HEK293 (cell line): ENCODE measurements at regions not wholly inside any gene's neighbourhood (a gene's known extent, or its start where the extent isn't known, plus 50 kb on each side); places are given as distances from the start of the nearest gene placed in this dataset.

Experiments
- CTCF ChIA-PET: fragments of 350-600 bp; formaldehyde crosslinking; extraction: SDS; loops from one replicate; lab custom pipeline; 2021; ENCODE audit warnings: antibody characterized with exemption; lab: Yijun Ruan, JAX
- POLR2A ChIA-PET: fragments of 300-600 bp; formaldehyde crosslinking; extraction: SDS; loops from one replicate; lab custom pipeline; 2020; ENCODE audit warnings: antibody characterized with exemption, inconsistent platforms; lab: Yijun Ruan, JAX
- H3K27ac ChIP-seq: fragments of 200-500 bp; sonication (Bioruptor generic); 2 replicates; pipeline ENCODE4 v1.5.1; 2014; ENCODE audit warnings: low read depth, low read length, control low read depth, inconsistent platforms; ENCODE audit errors: extremely low read depth
- H3K36me3 ChIP-seq, 2 experiments: fragments of 200-500 bp in 1 of 2; sonication (Bioruptor generic) in 1 of 2; 1 replicate in 1 of 2; 2 replicates in 1 of 2; pipeline ENCODE4 v1.5.1; 2014 to 2017; ENCODE audit warnings: inconsistent platforms in 2 of 2, low read length in 2 of 2; ENCODE audit not compliant: control insufficient read depth in 2 of 2, insufficient read depth in 1 of 2
- H3K4me1 ChIP-seq: fragments of 200-500 bp; sonication (Bioruptor generic); 2 replicates; pipeline ENCODE4 v1.5.1; 2014; ENCODE audit warnings: mild to moderate bottlenecking, low read length, inconsistent platforms; ENCODE audit not compliant: control insufficient read depth, insufficient read depth
- H3K4me3 ChIP-seq: 2 replicates; pipeline ENCODE4 v1.5.1; 2011; ENCODE audit warnings: low read depth, mild to moderate bottlenecking, control low read depth, low read length, moderate library complexity
- H3K9me3 ChIP-seq: fragments of 200-500 bp; sonication (Bioruptor generic); 2 replicates; pipeline ENCODE4 v1.5.1; 2014; ENCODE audit warnings: low read depth, low read length, inconsistent platforms; ENCODE audit not compliant: control insufficient read depth, insufficient read depth
- IKZF3 ChIP-seq: fragments of 450-650 bp; IDR thresholded peaks from 2 replicates; pipeline ENCODE4 v1.5.0; 2018; ENCODE audit warnings: missing biosample characterization, mild to moderate bottlenecking, missing genetic modification characterization, moderate library complexity
- PRDM2 ChIP-seq: fragments of 450-650 bp; formaldehyde crosslinking; IDR thresholded peaks from 2 replicates; pipeline ENCODE4 v1.5.1; 2016; ENCODE audit warnings: missing biosample characterization, missing genetic modification characterization, borderline replicate concordance
- ZFP69B ChIP-seq: fragments of 450-650 bp; formaldehyde crosslinking; IDR thresholded peaks from 2 replicates; pipeline ENCODE4 v1.5.1; 2016; ENCODE audit warnings: missing biosample characterization, missing genetic modification characterization
- ZNF24 ChIP-seq: fragments of 450-650 bp; formaldehyde crosslinking; IDR thresholded peaks from 2 replicates; pipeline ENCODE4 v1.5.1; 2016; ENCODE audit warnings: missing biosample characterization, missing genetic modification characterization
- ZNF274 ChIP-seq, 2 experiments: fragments of 200-500 bp in 1 of 2; fragments of 450-650 bp in 1 of 2; sonication (Bioruptor generic) in 1 of 2; formaldehyde crosslinking in 1 of 2; IDR thresholded peaks; 2 replicates each; pipeline versions ENCODE4 v1.5.1 to v1.6.1; 2014 to 2016; ENCODE audit warnings: borderline replicate concordance in 1 of 2, inconsistent platforms in 1 of 2, low read length in 1 of 2, missing biosample characterization in 1 of 2, missing genetic modification characterization in 1 of 2
- ZNF423 ChIP-seq: fragments of 450-650 bp; formaldehyde crosslinking; IDR thresholded peaks from 2 replicates; pipeline ENCODE4 v1.5.1; 2016; ENCODE audit warnings: missing biosample characterization, missing genetic modification characterization
- ZNF473 ChIP-seq: fragments of 450-650 bp; formaldehyde crosslinking; IDR thresholded peaks from 2 replicates; pipeline ENCODE4 v1.5.1; 2017; ENCODE audit warnings: missing biosample characterization, missing genetic modification characterization
- ZNF529 ChIP-seq: fragments of 450-650 bp; formaldehyde crosslinking; IDR thresholded peaks from 2 replicates; pipeline ENCODE4 v1.5.1; 2017; ENCODE audit warnings: missing genetic modification characterization, missing biosample characterization; ENCODE audit not compliant: insufficient replicate concordance
- ZNF548 ChIP-seq: fragments of 450-650 bp; formaldehyde crosslinking; IDR thresholded peaks from 2 replicates; pipeline ENCODE4 v1.5.1; 2016; ENCODE audit warnings: missing biosample characterization, missing genetic modification characterization
- ZNF596 ChIP-seq: fragments of 450-650 bp; IDR thresholded peaks from 2 replicates; pipeline ENCODE4 v1.5.0; 2018; ENCODE audit warnings: missing biosample characterization, mild to moderate bottlenecking, missing genetic modification characterization, moderate library complexity
- ZNF624 ChIP-seq: fragments of 450-650 bp; formaldehyde crosslinking; IDR thresholded peaks from 2 replicates; pipeline ENCODE4 v1.5.1; 2017; ENCODE audit warnings: missing biosample characterization, missing genetic modification characterization
- ZNF639 ChIP-seq: fragments of 450-650 bp; formaldehyde crosslinking; IDR thresholded peaks from 2 replicates; pipeline ENCODE4 v1.5.1; 2016; ENCODE audit warnings: missing biosample characterization, missing genetic modification characterization
- ZNF645 ChIP-seq: fragments of 450-650 bp; formaldehyde crosslinking; IDR thresholded peaks from 2 replicates; pipeline ENCODE4; 2016; ENCODE audit warnings: missing biosample characterization, missing genetic modification characterization
- ZNF658 ChIP-seq: fragments of 450-650 bp; formaldehyde crosslinking; IDR thresholded peaks from 2 replicates; pipeline ENCODE4; 2016; ENCODE audit warnings: missing biosample characterization, missing genetic modification characterization
- ZNF830 ChIP-seq: fragments of 450-650 bp; IDR thresholded peaks from 2 replicates; pipeline ENCODE4 v1.5.0; 2018; ENCODE audit warnings: missing biosample characterization, missing genetic modification characterization, low read depth, mild to moderate bottlenecking, moderate library complexity

- CTCF ChIA-PET, result no interaction called here
- H3K4me1 ChIP-seq, result no peaks in the 10 kb centered on the region
- H3K36me3 ChIP-seq, result no peaks in the 10 kb centered on the region
- no peaks in the 10 kb centered on the region for H3K9me3 ChIP-seq
- H3K27ac ChIP-seq, result no peak overlapping the region
- TF ChIP-seq ZNF529 (tag by site-specific recombination) (no peak), IKZF3 (tag by site-specific recombination) (no peak), ZNF639 (no peak), ZNF830 (tag by site-specific recombination) (no peak), ZNF645 (no peak), PRDM2 (no peak), ZNF24 (tag by site-specific recombination) (no peak), ZNF274 (IDR thresholded peaks at IDR 0.05; ENCODE audit: low read length) (no peak), ZNF274 (tag by site-specific recombination; IDR thresholded peaks at IDR 0.05; ENCODE audit: borderline replicate concordance) (no peak)
- POLR2A ChIA-PET, result no interaction called here
- H3K4me3 ChIP-seq, result no peak overlapping the region
Observed at GRCh38 chr2:60400462-60401246, 152.8 kb downstream of the BCL11A start.

GRCh38 chr2:60394463-60394862, 159.0 kb downstream of the BCL11A start:
- ChIA-PET POLR2A (no interaction called here), CTCF (no interaction called here)
- Histone ChIP-seq H3K9me3 (no peaks in the 10 kb centered on the region), H3K36me3 (no peaks in the 10 kb centered on the region), H3K4me3 (no peak overlapping the region), H3K4me1 (no peaks in the 10 kb centered on the region), H3K27ac (no peak overlapping the region)
- TF ChIP-seq ZNF596 (no peak), ZFP69B (tag by site-specific recombination) (no peak), ZNF548 (tag by site-specific recombination) (no peak), ZNF473 (no peak), ZNF624 (tag by site-specific recombination) (no peak), ZNF658 (tag by site-specific recombination) (no peak), ZNF423 (no peak)
